HG03342 (cell line): ENCODE measurements at regions not wholly inside any gene's neighbourhood (a gene's known extent, or its start where the extent isn't known, plus 50 kb on each side); places are given as distances from the start of the nearest gene placed in this dataset.
A peak's percentile ranks its signal among the peaks of the same experiment; 100 is the strongest.

Experiments
- ATAC-seq: cut with Tn5 transposase; IDR thresholded peaks from one replicate; pipeline ENCODE4 v1.9.1; 2021; ENCODE audit warnings: mild to moderate bottlenecking, moderate library complexity; ENCODE audit not compliant: unreplicated experiment

DNA sequence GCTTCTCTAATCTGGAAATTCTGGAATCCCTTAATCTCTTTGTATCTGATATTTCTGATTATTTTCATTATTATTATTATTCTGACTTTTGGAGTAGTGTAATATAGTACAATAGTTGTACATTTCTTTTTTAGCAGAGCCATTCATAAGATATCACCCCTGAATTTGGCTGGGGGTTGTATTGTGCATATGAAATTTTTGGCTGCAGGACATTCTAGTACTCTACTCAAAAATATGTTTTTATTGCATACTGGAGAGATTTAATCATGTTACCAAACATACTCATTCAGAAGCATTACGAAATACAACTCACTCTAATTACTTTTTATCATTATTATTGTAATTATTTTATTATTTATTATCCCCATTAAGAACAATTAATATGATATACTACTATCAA, 589.7 kb upstream of the KCNMB2 start:
- ATAC-seq, result no peak

DNA sequence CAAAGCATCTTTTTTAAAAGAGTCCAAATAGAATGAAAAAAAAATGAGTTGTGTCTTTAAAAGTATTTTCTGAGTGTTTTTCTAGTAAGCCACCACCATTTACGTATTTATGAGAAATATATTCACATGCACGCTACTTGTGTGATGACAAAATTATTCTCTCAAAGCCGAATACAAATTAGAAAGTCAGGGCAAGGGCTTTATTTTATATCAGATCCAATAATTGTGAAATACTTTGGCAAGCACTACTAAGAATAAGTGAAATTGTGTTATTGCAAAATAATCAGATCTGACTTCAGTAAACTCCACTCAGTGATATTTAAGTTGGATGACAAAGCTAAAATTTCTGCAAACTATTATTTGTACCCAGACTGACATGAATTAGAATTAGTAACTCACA, 589.3 kb upstream of the KCNMB2 start:
- ATAC-seq, result no peak

DNA sequence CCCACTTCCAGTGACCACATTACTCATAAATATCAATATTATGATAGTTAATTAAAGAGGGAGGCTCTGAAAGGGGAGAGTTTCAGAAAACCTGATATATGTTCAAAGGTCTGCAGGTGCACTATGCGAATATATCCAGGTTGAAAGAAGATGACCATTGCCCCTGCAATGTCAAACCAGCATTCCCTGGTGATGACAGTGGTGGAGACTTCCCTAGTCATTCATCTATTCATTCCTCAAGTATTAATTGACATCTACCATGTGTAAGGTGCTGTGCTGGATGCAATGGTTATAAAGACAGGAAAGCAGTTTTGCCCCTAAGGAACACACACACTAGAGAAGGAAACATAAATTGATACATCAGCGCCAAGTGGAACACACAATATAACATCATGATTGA, 588.3 kb upstream of the KCNMB2 start:
- no peak for ATAC-seq

DNA sequence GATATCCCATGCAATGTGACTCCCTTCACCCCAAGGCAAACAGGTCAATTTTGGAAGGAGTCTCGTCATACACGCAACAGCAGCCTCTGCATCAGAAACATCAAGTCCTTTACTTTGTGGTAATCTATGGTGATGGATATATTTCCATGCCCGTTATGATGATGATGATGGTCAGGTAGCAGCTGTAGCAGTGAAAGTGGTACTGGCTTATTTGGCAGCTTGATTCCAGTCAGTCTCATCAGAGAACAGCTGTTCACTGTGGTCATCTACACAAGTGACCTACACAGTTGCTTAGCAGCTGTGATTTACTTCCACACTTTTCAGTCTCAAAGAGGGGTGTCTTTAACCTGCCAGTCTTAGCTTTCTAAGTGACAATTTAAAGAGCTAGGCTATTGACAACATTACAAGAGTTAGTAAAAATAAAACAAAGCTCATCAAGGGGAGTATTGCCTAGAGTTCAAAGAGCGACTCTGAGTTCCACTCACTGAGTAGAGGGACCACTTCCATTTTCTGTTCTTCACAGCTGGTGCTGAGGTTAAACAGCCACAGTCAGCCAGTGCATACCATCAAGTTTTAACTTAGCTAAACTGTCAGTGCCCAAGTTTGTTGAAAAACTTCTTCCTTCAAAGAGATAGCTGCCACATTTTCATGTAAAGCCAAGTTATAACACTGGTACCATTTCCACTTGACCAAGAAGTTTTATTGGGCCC, 587.4 kb upstream of the KCNMB2 start:
- ATAC-seq, result no peak

DNA sequence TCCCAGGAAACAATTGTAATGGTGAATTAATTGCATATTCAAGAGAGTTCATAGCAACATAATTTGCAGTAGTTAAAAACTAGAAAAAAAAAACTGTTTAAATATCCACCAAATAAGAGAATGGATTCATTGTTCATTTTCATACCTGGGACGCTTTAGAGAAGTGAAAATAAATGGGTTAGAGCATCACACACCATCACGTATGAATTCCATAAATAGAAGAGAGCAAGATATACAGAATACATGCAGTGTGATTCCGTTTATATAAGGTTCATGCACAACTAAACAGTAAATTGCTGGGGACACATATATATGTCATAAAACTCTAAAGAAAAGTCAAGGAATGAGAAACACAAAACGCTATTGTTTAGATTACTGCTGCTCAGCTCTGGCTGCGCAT, 577.0 kb upstream of the KCNMB2 start:
- no peak for ATAC-seq

DNA sequence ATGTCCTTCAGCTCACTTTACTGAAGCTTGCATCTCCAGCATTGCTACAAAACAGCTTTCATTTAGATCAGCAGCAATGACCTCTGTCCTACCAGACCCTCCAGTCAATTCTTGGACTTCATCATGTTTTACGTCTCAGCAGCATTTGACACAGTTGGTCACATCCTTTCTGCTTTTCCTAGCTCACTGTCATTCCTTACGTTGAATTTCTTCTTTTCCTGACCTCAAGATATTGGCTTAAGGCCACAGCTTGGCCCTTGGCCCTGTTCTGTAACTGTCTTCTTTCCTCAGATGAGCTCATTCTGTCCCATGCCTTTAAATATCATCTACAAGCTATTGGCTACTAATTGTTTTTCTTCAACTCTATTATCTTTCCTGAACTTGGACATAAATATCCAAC, 576.2 kb upstream of the KCNMB2 start:
- no peak for ATAC-seq

DNA sequence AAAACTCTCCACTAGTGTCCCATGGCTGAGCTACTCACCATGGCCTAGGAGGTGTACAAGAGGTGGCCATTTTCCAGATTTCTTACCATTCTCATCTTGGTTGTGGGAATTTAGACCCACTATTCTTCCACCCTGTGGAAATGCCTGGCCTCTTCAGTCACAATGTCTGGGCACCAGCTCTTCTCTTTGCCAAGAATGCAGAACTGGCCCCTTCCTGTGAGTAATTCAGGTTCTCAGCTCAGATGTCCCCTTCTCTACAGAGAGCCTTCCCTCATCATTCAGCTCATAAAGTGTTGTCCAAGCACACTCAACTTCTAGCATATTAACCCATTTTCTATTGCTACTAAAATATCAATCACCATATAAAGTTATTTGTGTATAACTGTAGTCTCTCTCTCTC, 575.5 kb upstream of the KCNMB2 start:
- ATAC-seq, result no peak

DNA sequence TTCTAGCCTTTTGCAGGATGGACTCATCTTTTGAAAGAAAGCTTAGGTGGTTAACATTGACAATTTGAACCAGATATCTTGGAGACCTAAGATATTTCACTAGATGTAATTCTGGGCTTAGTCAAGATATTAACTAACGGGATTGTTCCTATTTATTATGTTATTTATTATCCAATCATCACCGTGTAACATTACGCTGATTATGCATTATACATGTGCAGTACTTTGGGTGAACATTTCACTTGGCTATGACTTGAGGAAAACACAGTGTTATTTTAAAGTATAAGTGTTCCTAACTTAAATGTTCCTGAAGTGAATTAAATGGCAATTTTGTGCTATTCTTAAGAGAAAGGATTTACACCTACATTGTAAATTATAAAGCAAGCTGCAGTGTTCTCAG, 574.5 kb upstream of the KCNMB2 start:
- ATAC-seq, result no peak

DNA sequence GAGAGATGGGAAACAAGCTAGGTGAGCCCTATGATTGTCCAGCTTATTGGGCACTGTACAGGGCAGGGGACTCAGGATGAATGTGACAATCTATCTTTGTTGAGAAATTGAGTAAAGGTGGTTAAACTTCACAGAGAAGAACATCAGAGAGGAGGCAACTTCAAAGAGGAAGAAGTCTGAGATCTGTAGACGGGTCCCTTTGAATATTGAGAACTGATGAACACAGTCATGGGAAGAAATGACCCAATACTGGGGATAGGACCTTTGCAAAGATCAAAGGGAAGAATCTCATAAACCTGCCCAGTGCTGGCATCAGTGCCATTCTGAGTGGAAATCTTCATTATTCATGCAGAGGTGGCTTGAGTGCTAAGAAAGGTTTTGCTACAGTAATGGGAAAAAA, 569.7 kb upstream of the KCNMB2 start:
- no peak for ATAC-seq

DNA sequence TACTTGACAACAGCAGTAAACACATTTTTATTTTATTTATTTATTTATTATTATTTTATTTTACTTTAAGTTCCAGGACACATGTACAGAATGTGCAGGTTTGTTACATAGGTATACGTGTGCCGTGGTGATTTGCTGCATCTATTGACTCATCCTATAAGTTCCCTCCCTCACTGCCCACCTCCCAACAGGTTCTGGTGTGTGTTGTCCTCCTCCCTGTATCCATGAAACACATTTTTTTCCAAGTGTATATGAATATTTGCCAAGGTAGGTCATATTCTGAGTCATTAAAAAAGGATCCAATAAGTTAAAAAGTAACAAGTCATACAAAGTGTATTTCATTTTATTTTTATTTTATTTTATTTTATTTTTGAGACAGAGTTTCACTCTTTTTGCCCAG, 567.3 kb upstream of the KCNMB2 start:
- ATAC-seq, result no peak

DNA sequence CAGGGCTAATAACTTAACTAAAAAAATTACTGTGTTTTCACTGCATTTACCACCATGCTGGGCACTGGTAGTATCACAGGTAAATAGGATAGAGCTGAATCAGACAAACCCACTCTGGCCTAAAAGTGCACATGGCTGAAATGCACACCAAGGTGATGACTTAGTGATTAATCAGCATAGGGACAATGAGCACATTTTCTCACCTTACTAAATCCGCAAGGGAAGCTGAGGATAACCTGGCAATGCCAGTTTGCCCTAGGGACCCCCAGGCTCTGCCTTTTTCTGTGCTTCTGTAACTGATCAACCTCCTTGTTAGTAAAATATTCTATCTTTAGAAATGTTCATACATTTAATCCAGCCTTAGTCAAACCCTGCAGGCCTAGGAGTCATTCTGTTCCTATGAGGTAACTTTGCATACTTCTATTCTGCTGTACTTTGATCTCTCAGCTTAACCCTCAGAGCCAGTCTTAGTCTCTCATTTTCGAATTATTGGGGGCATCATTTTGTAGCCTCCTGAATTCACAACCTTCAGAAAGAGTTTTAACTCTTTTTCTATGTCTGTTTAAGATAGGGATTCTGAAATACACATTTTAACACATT, 562.9 kb upstream of the KCNMB2 start:
- no peak for ATAC-seq

DNA sequence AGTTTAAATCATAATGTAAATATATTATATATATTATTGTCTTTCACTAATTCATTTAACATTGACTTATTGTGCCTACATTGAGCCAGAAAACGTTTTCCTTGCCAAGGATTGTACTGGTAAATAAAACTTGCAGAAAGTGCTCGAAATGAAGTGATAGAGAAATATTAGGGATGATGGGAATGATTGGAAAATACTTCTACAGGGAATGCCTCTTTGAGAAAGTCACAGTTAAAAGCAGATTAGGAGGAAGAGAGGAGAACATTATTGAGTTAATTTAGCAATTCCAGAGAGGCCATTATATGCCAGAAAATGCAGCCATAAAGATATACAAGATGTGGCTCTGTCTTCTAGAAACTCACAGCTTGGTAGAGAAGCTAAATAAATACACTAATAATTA, 560.0 kb upstream of the KCNMB2 start:
- ATAC-seq, result no peak

DNA sequence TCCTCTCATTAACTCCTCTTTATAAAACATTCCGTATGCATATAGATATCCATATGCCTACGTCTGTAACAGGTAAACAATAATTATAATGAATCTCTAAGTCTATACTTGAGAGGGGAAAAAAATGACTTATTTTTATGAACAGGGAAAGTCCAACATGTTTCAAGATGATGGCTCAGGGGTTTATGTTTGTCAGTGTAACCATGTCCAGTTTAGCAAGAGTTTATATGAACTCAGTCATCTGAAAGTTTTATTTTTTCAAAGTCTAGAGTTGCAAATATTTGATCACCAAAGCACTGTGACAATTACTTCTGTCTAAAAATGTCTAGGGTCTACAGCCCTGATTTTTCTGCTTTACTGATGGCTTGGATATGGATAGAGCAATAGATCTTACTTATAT, 559.4 kb upstream of the KCNMB2 start:
- ATAC-seq, result no peak

DNA sequence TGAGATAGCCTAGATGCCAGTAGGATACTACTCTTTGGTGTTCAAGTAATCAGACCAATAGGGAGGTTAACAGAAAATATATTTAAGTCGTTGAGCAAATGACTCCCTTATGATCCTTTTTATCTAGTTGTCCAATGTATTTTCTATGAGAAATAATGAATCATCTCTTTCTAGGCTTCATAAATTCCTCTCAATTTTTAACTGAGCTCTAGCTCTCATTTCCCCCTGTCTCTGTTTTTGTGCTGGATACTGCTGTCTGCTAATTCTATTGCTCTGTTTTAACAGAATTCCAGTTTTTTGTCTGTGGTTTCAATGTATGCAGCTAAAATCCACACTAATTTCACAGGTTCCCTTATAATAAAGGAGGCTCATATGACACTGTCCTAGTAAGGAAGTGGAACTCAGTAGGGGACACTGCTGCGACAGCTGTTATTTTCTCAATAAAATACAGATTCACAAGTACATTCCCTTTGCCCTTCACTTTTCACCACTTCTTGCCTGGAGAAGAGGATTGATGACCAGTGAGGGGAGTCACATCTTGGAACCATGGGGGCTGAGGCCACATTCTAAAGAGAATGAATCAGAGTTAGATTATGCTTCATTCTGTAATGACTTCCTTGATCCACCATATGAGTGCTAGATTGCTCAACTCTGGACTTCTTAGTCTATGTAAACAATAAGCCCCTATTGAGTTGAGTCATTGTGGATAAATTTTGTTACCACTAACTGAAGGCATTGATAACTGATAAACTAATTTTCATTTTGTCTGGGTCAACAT, 558.7 kb upstream of the KCNMB2 start:
- no peak for ATAC-seq

DNA sequence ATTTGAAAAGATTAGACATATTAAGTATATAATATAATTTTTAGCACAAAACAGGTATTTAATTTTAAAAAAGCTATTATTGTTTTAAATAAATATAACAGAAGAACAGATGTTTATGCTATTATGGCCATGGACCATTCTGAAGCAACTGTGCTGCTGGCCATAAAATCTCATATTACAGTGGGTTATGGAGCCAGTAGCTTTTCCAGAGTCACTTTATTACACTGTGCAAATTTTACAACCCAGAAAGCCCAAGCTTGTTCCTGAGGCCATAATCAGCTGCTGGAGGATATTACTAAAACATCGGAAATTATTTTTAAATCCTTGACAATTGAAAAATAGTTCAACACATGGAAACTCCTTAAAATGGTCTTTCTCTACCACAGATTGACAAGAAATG, 557.3 kb upstream of the KCNMB2 start:
- no peak for ATAC-seq

DNA sequence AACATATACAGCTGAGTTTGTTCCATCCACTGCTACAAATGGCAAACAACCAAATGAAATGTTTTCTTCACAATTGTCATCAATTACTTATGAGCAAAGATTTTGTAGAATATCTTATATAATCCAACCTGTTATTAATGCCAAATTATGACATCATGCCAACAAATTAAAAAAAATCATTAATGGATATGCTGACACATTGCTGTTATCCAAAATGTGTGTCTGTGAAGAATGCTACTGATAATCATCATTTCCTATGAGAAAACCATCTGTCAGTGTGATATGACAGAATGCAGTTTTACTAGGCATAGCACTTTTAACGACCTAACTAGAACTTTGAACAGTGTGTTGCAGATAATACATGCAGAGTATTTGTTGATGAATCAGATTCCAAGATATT, 556.5 kb upstream of the KCNMB2 start:
- ATAC-seq, result no peak

DNA sequence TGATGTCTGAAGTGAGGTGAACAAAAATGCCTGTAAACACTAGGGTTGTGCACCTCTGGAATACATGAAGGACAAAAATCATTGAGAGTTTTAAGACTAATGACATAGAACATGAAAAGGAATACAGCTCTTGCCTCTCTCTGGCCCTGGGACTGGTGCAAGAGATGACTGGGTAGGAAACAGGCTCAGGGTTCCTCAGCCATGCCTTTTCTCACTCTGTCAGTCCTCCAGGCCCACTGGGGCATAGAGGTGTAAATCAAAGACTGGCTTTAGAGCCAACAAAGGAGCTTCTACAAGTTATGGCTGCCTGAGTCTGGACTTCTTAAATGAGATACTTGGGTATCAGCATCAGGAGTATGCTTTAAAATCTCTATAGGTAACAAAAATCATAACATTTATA, 554.7 kb upstream of the KCNMB2 start:
- ATAC-seq, result peak; percentile 43

DNA sequence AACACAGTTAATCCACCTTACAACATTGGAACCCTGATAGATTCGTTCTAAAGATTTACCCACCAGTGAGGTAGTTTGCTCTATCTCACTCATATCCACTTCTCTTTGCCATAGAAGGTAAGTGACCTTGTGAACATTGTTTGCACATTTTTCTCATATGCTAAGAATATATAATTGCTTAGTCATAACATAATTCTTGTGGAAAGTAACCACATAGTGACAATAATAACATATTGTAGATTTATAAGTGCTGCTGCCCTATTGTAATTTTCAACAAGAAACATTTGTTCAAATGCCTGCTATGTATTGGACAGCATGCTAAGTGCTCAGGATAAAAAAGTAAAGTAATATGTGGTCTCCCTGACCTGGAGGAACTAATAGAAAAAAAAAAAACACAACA, 554.2 kb upstream of the KCNMB2 start:
- ATAC-seq, result peak; percentile 44

DNA sequence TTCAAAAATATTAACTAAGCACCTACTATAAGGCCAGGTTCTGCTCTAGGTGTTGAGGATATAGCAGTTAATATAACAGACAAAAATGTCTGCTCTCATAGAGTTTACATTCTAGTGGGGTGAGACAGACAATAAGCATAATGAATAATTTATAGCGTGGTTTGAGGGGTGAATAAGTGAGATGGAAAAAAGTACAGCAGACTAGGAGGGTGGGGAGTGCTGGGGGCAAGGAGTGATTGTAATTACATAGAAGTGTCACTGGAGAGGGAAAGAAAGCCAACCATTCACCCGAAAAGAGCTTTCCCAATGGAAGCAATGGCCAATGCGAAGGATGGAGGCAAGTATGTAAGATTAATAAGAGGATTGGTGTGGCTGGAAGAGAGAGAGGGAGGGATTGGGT, 552.9 kb upstream of the KCNMB2 start:
- ATAC-seq, result no peak

DNA sequence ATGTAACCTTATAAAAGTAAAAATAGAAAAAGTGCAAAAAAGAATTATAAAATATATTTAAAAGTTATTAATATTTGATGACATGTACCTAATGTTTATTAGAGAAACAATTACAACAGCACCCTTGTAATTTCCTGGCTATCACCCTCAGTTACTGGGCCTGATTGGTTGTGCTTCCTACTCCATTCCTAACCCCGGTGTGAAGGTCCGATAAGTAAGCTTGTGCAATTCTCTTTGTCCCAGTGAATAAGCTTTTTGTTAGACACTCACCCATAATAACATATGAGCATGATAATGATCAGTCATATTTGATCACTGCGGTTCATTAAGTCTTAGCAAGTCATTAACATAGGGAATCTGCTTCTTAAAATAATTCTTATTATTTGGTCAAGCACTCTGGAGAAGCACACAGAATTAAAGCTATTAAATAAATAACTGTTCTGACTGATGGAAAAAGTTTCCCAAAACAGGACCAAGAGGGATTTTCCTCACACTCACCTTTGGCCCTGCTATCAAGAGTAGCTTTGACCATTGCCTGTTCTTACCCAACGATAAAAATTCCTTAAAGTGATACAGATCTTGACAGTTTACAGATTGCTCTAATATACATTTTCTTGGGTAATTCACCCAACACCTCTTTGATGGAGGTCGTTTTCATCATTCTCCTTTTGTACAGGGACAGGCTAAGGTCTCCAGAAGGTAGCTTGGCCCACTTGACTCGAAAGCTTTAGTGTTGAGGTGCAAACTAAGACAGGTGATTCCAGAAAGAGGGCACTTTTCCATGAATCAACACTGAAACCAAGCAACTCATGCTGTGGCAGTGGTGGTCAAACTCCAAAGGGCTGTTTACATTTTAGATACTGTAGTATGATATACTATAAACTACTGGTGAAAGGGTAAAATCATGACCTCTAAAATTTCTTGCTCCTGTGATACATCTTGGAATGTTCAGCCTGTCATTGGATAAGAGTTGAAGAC, 543.0 kb upstream of the KCNMB2 start:
- no peak for ATAC-seq

DNA sequence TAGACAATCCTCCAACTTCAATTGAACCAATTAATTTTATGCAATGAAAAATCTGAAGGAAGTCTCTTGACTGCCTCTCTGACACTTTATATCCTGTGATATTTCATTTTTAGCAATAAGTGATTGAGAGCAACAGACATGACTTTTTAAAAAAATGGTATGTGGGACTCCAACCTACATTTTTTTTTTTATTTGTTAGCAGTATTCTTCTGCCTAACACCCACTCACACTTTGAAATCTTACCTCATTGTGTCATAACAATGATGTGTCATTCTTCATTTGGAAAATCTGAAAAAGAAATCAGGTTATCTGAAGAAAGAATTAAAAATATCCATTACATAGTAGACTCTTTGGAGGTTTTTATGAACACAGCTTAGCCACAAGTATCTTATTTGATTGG, 541.3 kb upstream of the KCNMB2 start:
- no peak for ATAC-seq
